BJ (cell line): ENCODE measurements at regions not wholly inside any gene's neighbourhood (a gene's known extent, or its start where the extent isn't known, plus 50 kb on each side); places are given as distances from the start of the nearest gene placed in this dataset.
"Not testable (repeated sequence)": the region's sequence is repeated elsewhere in the genome, so short reads cannot be mapped to it uniquely, and the experiment has no call there.

Experiments
- CTCF ChIA-PET: fragments of 350-600 bp; formaldehyde crosslinking; extraction: SDS; loops from one replicate; lab custom pipeline; 2021; ENCODE audit warnings: antibody characterized with exemption, inconsistent platforms; lab: Yijun Ruan, JAX
- POLR2A ChIA-PET: fragments of 300-600 bp; sonication (Branson Sonifier 250); formaldehyde crosslinking; extraction: SDS; loops from one replicate; lab custom pipeline; 2021; ENCODE audit warnings: antibody characterized with exemption; lab: Charles Lee
- DNase-seq: peaks from one replicate; pipeline ENCODE4 v3.0.0-alpha.2; 2011; ENCODE audit warnings: low read depth
- H3K27me3 ChIP-seq: 2 replicates; pipeline ENCODE4 v1.6.0; 2011; ENCODE audit warnings: low read length; ENCODE audit not compliant: control insufficient read depth, insufficient read depth
- H3K36me3 ChIP-seq: 2 replicates; pipeline ENCODE4 v1.5.1; 2011; ENCODE audit warnings: low read length; ENCODE audit not compliant: control insufficient read depth, insufficient read depth
- H3K4me3 ChIP-seq: 2 replicates; pipeline ENCODE4 v1.5.1; 2011; ENCODE audit warnings: low read depth, mild to moderate bottlenecking, control low read depth, low read length
- CTCF ChIP-seq: IDR thresholded peaks from 2 replicates; pipeline ENCODE4 v1.5.1; 2011; ENCODE audit warnings: low read depth, mild to moderate bottlenecking, control low read depth, inconsistent platforms, low read length, moderate library complexity; ENCODE audit not compliant: insufficient read depth

GRCh38 chr20:12737900-12738299 is 270.9 kb upstream of the SPTLC3 start:
- Histone ChIP-seq H3K27me3 (no peaks in the 10 kb centered on the region), H3K36me3 (no peaks in the 10 kb centered on the region), H3K4me3 (no peak overlapping the region)
- TF ChIP-seq CTCF: no peak
- ChIA-PET POLR2A (no interaction called here), CTCF (no interaction called here)
- DNase-seq: no peak

DNA sequence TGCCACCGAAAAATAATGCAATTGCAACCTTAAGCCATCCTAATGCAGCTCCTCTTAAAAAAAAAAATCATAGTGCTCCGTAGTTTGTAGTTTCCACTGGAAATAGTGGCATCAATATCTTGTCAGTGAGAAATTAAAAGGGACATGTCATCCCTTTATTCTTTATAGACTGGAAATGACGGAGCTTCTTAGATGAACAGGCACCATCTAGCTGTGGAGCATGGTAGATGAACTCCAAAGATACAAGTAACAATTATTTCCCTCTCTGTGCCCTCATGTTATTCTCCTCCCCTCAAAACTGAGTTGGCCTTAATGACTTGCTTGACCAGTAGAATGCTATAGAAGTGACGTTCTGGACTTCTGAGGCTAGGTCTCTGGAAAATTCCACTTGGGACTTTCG is 268.1 kb upstream of the SPTLC3 start:
- DNase-seq: no peak
- TF ChIP-seq CTCF: no peak
- H3K4me3 ChIP-seq: no peak overlapping the region
- no peaks in the 10 kb centered on the region for H3K27me3 ChIP-seq
- CTCF ChIA-PET: no interaction called here
- no peaks in the 10 kb centered on the region for H3K36me3 ChIP-seq
- POLR2A ChIA-PET: no interaction called here

- CTCF ChIA-PET: no interaction called here
- POLR2A ChIA-PET: no interaction called here
- no peak overlapping the region for H3K4me3 ChIP-seq
- no peak for DNase-seq
- TF ChIP-seq CTCF: no peak
- no peaks in the 10 kb centered on the region for H3K27me3 ChIP-seq
- no peaks in the 10 kb centered on the region for H3K36me3 ChIP-seq
Observed at GRCh38 chr20:12744037-12744436, 264.7 kb upstream of the SPTLC3 start.

- POLR2A ChIA-PET: no interaction called here
- DNase-seq: no peak
- H3K27me3 ChIP-seq: no peaks in the 10 kb centered on the region
- TF ChIP-seq CTCF: no peak
- CTCF ChIA-PET: no interaction called here
- H3K4me3 ChIP-seq: no peak overlapping the region
- H3K36me3 ChIP-seq: no peaks in the 10 kb centered on the region
Observed at GRCh38 chr20:12748359-12748994, 260.3 kb upstream of the SPTLC3 start.

DNA sequence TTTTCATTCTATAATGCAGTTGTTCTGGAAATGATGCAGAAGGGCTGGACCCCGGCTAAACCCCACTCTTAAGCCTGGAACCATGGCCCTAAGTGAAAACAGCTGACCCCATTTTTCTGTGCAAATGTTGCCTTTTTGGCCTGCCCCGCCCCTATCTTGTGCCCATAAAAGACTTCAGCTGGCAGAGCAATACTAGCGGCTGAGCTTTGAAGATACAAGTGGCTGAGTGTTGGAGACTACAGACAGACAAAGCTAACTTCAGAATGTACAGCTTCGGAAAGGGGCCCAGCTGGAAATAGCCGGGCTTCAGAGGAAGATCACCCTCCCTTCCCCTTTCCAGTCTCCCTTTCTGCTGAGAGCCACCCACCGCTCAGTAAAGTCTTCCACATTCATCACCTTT is 258.6 kb upstream of the SPTLC3 start:
- CTCF ChIA-PET: no interaction called here
- DNase-seq: no peak
- H3K36me3 ChIP-seq: no peaks in the 10 kb centered on the region
- H3K27me3 ChIP-seq: no peaks in the 10 kb centered on the region
- TF ChIP-seq CTCF: no peak
- no peak overlapping the region for H3K4me3 ChIP-seq
- POLR2A ChIA-PET: no interaction called here

- H3K36me3 ChIP-seq, DNase-seq, H3K27me3 ChIP-seq, CTCF ChIA-PET, POLR2A ChIA-PET, H3K4me3 ChIP-seq: not testable (repeated sequence)
Observed at GRCh38 chr20:12752900-12753693, 255.7 kb upstream of the SPTLC3 start.

DNA sequence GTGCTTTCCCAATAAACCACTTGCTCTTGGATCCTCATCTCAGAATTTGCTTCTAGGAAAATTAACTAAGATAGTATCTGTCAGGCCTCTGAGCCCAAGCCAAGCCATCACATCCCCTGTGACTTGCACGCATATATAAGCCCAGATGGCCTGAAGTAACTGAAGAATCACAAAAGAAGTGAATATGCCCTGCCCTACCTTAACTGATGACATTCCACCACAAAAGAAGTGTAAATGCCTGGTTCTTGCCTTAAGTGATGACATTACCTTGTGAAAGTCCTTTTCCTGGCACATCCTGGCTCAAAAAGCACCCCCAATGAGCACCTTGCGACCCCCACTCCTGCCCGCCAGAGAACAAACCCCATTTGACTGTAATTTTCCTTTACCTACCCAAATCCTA is 255.0 kb upstream of the SPTLC3 start:
- CTCF ChIA-PET, H3K27me3 ChIP-seq, POLR2A ChIA-PET, DNase-seq, H3K4me3 ChIP-seq, H3K36me3 ChIP-seq: not testable (repeated sequence)

GRCh38 chr20:12759493-12759892 is 249.3 kb upstream of the SPTLC3 start:
- POLR2A ChIA-PET, H3K36me3 ChIP-seq, H3K4me3 ChIP-seq, DNase-seq, H3K27me3 ChIP-seq, CTCF ChIA-PET: not testable (repeated sequence)
